ENCODE measurements at regions not wholly inside any gene's neighbourhood (a gene's known extent, or its start where the extent isn't known, plus 50 kb on each side); places are given as distances from the start of the nearest gene placed in this dataset.
"Not testable (repeated sequence)": the region's sequence is repeated elsewhere in the genome, so short reads cannot be mapped to it uniquely, and the experiment has no call there.

GRCh38 chr3:130800829-130801228 is 54.2 kb upstream of the PIK3R4 start:
- DNase-seq (ENCODE audit: low read depth) = no peak

- DNase-seq (ENCODE audit: low read depth) = no peak
These were observed 54.8 kb upstream of the PIK3R4 start for GRCh38 chr3:130801473-130801872.

- DNase-seq (ENCODE audit: low read depth) = no peak
These were observed 64.9 kb upstream of the PIK3R4 start for GRCh38 chr3:130811557-130811956.

- no peak for DNase-seq (ENCODE audit: low read depth)
These were observed 68.3 kb upstream of the PIK3R4 start for GRCh38 chr3:130814691-130815472.

- DNase-seq (ENCODE audit: low read depth) = no peak
These were observed 70.2 kb upstream of the PIK3R4 start for GRCh38 chr3:130816561-130817445.

GRCh38 chr3:130818066-130818465 is 71.4 kb upstream of the PIK3R4 start:
- DNase-seq (ENCODE audit: low read depth) = not testable (repeated sequence)

- peak; percentile 66 for DNase-seq (ENCODE audit: low read depth)
These were observed 72.9 kb upstream of the ATP2C1 start for GRCh38 chr3:130820976-130821375.

- DNase-seq (ENCODE audit: low read depth) = no peak
These were observed 72.1 kb upstream of the ATP2C1 start for GRCh38 chr3:130821806-130822205.

GRCh38 chr3:130823241-130823884 is 70.5 kb upstream of the ATP2C1 start:
- DNase-seq (ENCODE audit: low read depth) = no peak

- DNase-seq (ENCODE audit: low read depth) = no peak
These were observed 69.9 kb upstream of the ATP2C1 start for GRCh38 chr3:130823996-130824395.

- DNase-seq (ENCODE audit: low read depth) = no peak
These were observed 68.1 kb upstream of the ATP2C1 start for GRCh38 chr3:130825762-130826299.

GRCh38 chr3:130826516-130827182 is 67.2 kb upstream of the ATP2C1 start:
- no peak for DNase-seq (ENCODE audit: low read depth)

- no peak for DNase-seq (ENCODE audit: low read depth)
These were observed 66.4 kb upstream of the ATP2C1 start for GRCh38 chr3:130827486-130827885.

- DNase-seq (ENCODE audit: low read depth) = no peak
These were observed 64.6 kb upstream of the ATP2C1 start for GRCh38 chr3:130828948-130829947.

GRCh38 chr3:130831719-130832400 is 62.0 kb upstream of the ATP2C1 start:
- DNase-seq (ENCODE audit: low read depth) = no peak

GRCh38 chr3:130832401-130832746 is 61.5 kb upstream of the ATP2C1 start:
- not testable (repeated sequence) for DNase-seq (ENCODE audit: low read depth)

- DNase-seq (ENCODE audit: low read depth) = no peak
These were observed 59.4 kb upstream of the ATP2C1 start for GRCh38 chr3:130834476-130834875.

GRCh38 chr3:130835483-130835882 is 58.4 kb upstream of the ATP2C1 start:
- no peak for DNase-seq (ENCODE audit: low read depth)

- DNase-seq (ENCODE audit: low read depth) = no peak
These were observed 54.8 kb upstream of the ATP2C1 start for GRCh38 chr3:130838898-130839600.

All from LHCN-M2 (cell line).